GM23248 (cell line): ENCODE measurements at regions not wholly inside any gene's neighbourhood (a gene's known extent, or its start where the extent isn't known, plus 50 kb on each side); places are given as distances from the start of the nearest gene placed in this dataset.

Experiments
- EZH2 ChIP-seq: fragments of 200-600 bp; sonication (generic); IDR thresholded peaks from 2 replicates; pipeline ENCODE4 v1.6.1; 2018; ENCODE audit warnings: antibody characterized with exemption, mild to moderate bottlenecking; ENCODE audit not compliant: insufficient read depth, poor library complexity, severe bottlenecking
- EZH2phosphoT487 ChIP-seq: fragments of 200-600 bp; sonication (generic); IDR thresholded peaks from 2 replicates; pipeline ENCODE4 v1.6.1; 2018; ENCODE audit warnings: antibody characterized with exemption, moderate library complexity, mild to moderate bottlenecking, low read depth; ENCODE audit not compliant: insufficient read depth

DNA sequence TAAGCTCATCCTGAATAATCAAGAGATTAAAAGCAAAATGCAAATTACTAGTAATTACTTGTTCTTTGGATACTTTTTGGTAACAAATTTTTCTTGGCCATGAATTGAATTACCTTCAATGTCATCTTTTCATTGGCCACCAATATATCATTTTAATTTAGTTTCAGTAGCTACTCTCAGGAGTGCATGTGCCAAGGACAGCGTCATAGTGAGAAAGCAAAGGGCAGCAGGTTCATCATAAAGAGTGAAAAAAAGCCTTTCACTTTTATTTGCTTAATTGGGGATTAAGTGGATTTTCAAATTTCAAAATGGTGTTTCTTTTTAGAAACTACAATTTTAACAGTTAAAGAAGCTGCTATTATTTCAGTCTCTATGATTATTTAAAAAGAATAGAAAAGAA lies 815.2 kb downstream of the NR4A2 start:
- TF ChIP-seq EZH2 (no peak), EZH2phosphoT487 (no peak)
